Smooth muscle cell (in vitro differentiated cells): ENCODE measurements at regions not wholly inside any gene's neighbourhood (a gene's known extent, or its start where the extent isn't known, plus 50 kb on each side); places are given as distances from the start of the nearest gene placed in this dataset.

Source experiments
- DNase-seq: peaks from one replicate; lab custom pipeline; 2025; ENCODE audit not compliant: unreplicated experiment; lab: John Stamatoyannopoulos, UW
- H2AFZ ChIP-seq: fragments of 200-600 bp; sonication (generic); 2 replicates; pipeline ENCODE4 v1.6.0; 2016; ENCODE audit warnings: antibody characterized with exemption, low read depth, mild to moderate bottlenecking
- H3F3A ChIP-seq: fragments of 200-600 bp; sonication (generic); 2 replicates; pipeline ENCODE4 v1.6.0; 2017; ENCODE audit warnings: antibody characterized with exemption, low read depth
- H3K27ac ChIP-seq: fragments of 200-600 bp; sonication (generic); 2 replicates; pipeline ENCODE4 v1.5.1; 2016; ENCODE audit warnings: low read depth, mild to moderate bottlenecking
- H3K27me3 ChIP-seq: fragments of 200-600 bp; sonication (generic); 2 replicates; pipeline ENCODE4 v1.6.1; 2016; ENCODE audit warnings: low read depth, mild to moderate bottlenecking
- H3K36me3 ChIP-seq: fragments of 200-600 bp; sonication (generic); 2 replicates; pipeline ENCODE4 v1.5.1; 2016; ENCODE audit warnings: low read depth
- H3K4me1 ChIP-seq: fragments of 200-600 bp; sonication (generic); 2 replicates; pipeline ENCODE4 v1.5.1; 2016; ENCODE audit warnings: low read depth
- H3K4me2 ChIP-seq: fragments of 200-600 bp; sonication (generic); 2 replicates; pipeline ENCODE4 v1.6.0; 2016; ENCODE audit warnings: mild to moderate bottlenecking
- H3K4me3 ChIP-seq: fragments of 200-600 bp; sonication (generic); 2 replicates; pipeline ENCODE4 v1.5.1; 2016; ENCODE audit warnings: mild to moderate bottlenecking
- H3K79me2 ChIP-seq: fragments of 200-600 bp; sonication (generic); 2 replicates; pipeline ENCODE4 v1.6.0; 2016; ENCODE audit warnings: low read depth, mild to moderate bottlenecking
- H3K9ac ChIP-seq: fragments of 200-600 bp; sonication (generic); 2 replicates; pipeline ENCODE4 v1.6.0; 2016; ENCODE audit warnings: low read depth
- H3K9me3 ChIP-seq: fragments of 200-600 bp; sonication (generic); replicated peaks from 2 replicates; pipeline ENCODE4 v1.5.1; 2016; ENCODE audit warnings: low read depth
- H4K20me1 ChIP-seq: fragments of 200-600 bp; sonication (generic); 2 replicates; pipeline ENCODE4 v1.6.0; 2016; ENCODE audit warnings: low read depth
- CTCF ChIP-seq: fragments of 200-600 bp; sonication (generic); IDR thresholded peaks from 2 replicates; pipeline ENCODE4 v1.5.1; 2017; ENCODE audit warnings: borderline replicate concordance, mild to moderate bottlenecking, antibody characterized with exemption; ENCODE audit not compliant: insufficient read depth, poor library complexity, severe bottlenecking
- WGBS: methylation state at CpG from one replicate; pipeline ENCODE4 v1.1.7; 2016; ENCODE audit warnings: low lambda C conversion rate; 5-methylcytosine and 5-hydroxymethylcytosine counted together

GRCh38 chr17:71302721-71303549 lies 817.9 kb upstream of the SOX9 start:
- Histone ChIP-seq H3K4me3 (no peak overlapping the region), H3F3A (peaks cover 16% of the 10 kb centered on the region), H2AFZ (no peak overlapping the region), H3K36me3 (no peaks in the 10 kb centered on the region), H3K4me2 (no peak overlapping the region), H3K9me3 (no peaks in the 10 kb centered on the region), H3K27me3 (no peaks in the 10 kb centered on the region), H3K9ac (no peak overlapping the region), H3K79me2 (no peaks in the 10 kb centered on the region), H3K4me1 (peaks cover under 1% of the 10 kb centered on the region), H4K20me1 (no peaks in the 10 kb centered on the region), H3K27ac (no peak overlapping the region)
- WGBS = 85% methylated on average over 9 of the region's 9 CpGs
- DNase-seq = no peak
- no peak for TF ChIP-seq CTCF

- Histone ChIP-seq H3K4me1 (no peaks in the 10 kb centered on the region), H3K27me3 (no peaks in the 10 kb centered on the region), H3K9me3 (no peaks in the 10 kb centered on the region), H3K36me3 (no peaks in the 10 kb centered on the region), H4K20me1 (no peaks in the 10 kb centered on the region), H3K79me2 (no peaks in the 10 kb centered on the region), H3K4me2 (no peak overlapping the region), H2AFZ (no peak overlapping the region), H3F3A (peaks cover 11% of the 10 kb centered on the region), H3K4me3 (no peak overlapping the region), H3K27ac (no peak overlapping the region), H3K9ac (no peak overlapping the region)
- WGBS = 89% methylated on average over 5 of the region's 5 CpGs
- no peak for DNase-seq
- no peak for TF ChIP-seq CTCF
Observed at GRCh38 chr17:71304498-71305158, 816.2 kb upstream of the SOX9 start.

- no peak overlapping the region for H3K4me2 ChIP-seq
- no peak overlapping the region for H3K4me3 ChIP-seq
- no peaks in the 10 kb centered on the region for H3K9me3 ChIP-seq
- no peaks in the 10 kb centered on the region for H3K79me2 ChIP-seq
- no peaks in the 10 kb centered on the region for H3F3A ChIP-seq
- 74% methylated on average over 3 of the region's 3 CpGs for WGBS
- no peak for DNase-seq
- no peak overlapping the region for H3K9ac ChIP-seq
- H3K27ac ChIP-seq = no peak overlapping the region
- TF ChIP-seq CTCF = no peak
- H3K27me3 ChIP-seq = no peaks in the 10 kb centered on the region
- H3K36me3 ChIP-seq = no peaks in the 10 kb centered on the region
- no peaks in the 10 kb centered on the region for H3K4me1 ChIP-seq
- no peaks in the 10 kb centered on the region for H4K20me1 ChIP-seq
- no peak overlapping the region for H2AFZ ChIP-seq
Observed at GRCh38 chr17:71313866-71314265, 807.0 kb upstream of the SOX9 start.
